ENCODE measurements at regions not wholly inside any gene's neighbourhood (a gene's known extent, or its start where the extent isn't known, plus 50 kb on each side); places are given as distances from the start of the nearest gene placed in this dataset.

GRCh38 chr9:89738137-89738932 is 133.5 kb downstream of the GADD45G start:
- no peaks in the 10 kb centered on the region for H3K4me1 ChIP-seq
- H3K9me3 ChIP-seq = no peaks in the 10 kb centered on the region
- H3K27me3 ChIP-seq = no peaks in the 10 kb centered on the region
- H3K4me3 ChIP-seq = no peak overlapping the region
- intact Hi-C loops (cut with DNase I; ENCODE audit: low total_unique reads) = no loop called here
- H3K36me3 ChIP-seq = no peaks in the 10 kb centered on the region
- DNase-seq = no peak
- H3K27ac ChIP-seq = no peak overlapping the region
- TF ChIP-seq, protein P1, sequence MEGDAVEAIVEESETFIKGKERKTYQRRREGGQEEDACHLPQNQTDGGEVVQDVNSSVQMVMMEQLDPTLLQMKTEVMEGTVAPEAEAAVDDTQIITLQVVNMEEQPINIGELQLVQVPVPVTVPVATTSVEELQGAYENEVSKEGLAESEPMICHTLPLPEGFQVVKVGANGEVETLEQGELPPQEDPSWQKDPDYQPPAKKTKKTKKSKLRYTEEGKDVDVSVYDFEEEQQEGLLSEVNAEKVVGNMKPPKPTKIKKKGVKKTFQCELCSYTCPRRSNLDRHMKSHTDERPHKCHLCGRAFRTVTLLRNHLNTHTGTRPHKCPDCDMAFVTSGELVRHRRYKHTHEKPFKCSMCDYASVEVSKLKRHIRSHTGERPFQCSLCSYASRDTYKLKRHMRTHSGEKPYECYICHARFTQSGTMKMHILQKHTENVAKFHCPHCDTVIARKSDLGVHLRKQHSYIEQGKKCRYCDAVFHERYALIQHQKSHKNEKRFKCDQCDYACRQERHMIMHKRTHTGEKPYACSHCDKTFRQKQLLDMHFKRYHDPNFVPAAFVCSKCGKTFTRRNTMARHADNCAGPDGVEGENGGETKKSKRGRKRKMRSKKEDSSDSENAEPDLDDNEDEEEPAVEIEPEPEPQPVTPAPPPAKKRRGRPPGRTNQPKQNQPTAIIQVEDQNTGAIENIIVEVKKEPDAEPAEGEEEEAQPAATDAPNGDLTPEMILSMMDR (IDR thresholded peaks at IDR 0.05) = no peak
- TF ChIP-seq POLR2A (IDR thresholded peaks at IDR 0.05) = no peak

DNA sequence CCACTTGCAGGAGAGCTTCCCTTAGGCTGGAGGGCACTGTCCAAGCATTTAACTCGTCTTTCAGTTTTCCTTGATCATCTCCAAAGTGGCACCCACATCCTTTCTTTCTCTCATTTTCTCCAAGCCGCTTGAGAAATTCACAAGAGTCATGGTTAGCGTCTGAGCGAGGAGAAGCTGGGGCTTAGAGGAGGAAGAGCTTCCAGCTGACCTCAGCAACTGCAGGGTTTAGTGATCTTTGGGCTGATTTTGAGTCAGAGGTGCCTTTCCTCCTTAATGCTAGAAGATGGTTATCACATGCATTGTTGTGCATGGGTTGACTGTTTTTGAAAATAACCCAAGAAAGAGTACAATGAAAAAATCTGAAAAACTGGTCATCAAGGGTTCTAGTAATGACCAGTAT is 134.7 kb downstream of the GADD45G start:
- no peaks in the 10 kb centered on the region for H3K9me3 ChIP-seq
- intact Hi-C loops (cut with DNase I; ENCODE audit: low total_unique reads) = no loop called here
- no peaks in the 10 kb centered on the region for H3K4me1 ChIP-seq
- no peak for DNase-seq
- no peak overlapping the region for H3K27ac ChIP-seq
- H3K36me3 ChIP-seq = no peaks in the 10 kb centered on the region
- no peak overlapping the region for H3K4me3 ChIP-seq
- TF ChIP-seq POLR2A (IDR thresholded peaks at IDR 0.05) = no peak
- TF ChIP-seq, protein P1 (IDR thresholded peaks at IDR 0.05) = no peak
- no peaks in the 10 kb centered on the region for H3K27me3 ChIP-seq

DNA sequence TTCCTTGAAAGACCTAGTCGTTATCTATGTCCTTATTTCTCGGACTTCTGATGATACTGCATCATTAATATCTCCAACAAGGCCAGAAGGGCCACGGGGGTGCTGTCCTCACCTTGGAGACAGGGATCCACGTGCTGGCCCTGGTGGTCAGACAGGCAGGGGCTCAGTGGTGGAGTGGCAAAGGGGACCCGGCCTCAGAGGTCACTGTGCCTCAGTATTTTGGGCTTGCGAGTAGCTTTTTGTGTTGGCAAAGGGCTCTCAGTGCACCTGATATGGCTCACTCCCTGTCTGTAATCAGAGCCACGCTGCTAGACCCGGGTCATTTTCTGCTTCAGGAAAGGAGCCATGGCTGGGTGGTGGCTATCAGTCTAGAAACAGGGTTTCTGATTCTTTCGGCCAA is 135.1 kb downstream of the GADD45G start:
- Histone ChIP-seq H3K27me3 (no peaks in the 10 kb centered on the region), H3K36me3 (no peaks in the 10 kb centered on the region), H3K9me3 (no peaks in the 10 kb centered on the region), H3K27ac (no peak overlapping the region), H3K4me1 (no peaks in the 10 kb centered on the region), H3K4me3 (no peak overlapping the region)
- TF ChIP-seq, protein P1 (IDR thresholded peaks at IDR 0.05) = no peak
- TF ChIP-seq POLR2A (IDR thresholded peaks at IDR 0.05) = no peak
- intact Hi-C loops (cut with DNase I; ENCODE audit: low total_unique reads) = no loop called here
- no peak for DNase-seq

- no peak for DNase-seq
- TF ChIP-seq POLR2A (IDR thresholded peaks at IDR 0.05) = no peak
- TF ChIP-seq, protein P1 (IDR thresholded peaks at IDR 0.05) = no peak
- Histone ChIP-seq H3K27ac (no peak overlapping the region), H3K4me3 (no peak overlapping the region), H3K4me1 (no peaks in the 10 kb centered on the region), H3K9me3 (no peaks in the 10 kb centered on the region), H3K27me3 (no peaks in the 10 kb centered on the region), H3K36me3 (no peaks in the 10 kb centered on the region)
- intact Hi-C loops (cut with DNase I; ENCODE audit: low total_unique reads) = no loop called here
These were observed 135.9 kb downstream of the GADD45G start for GRCh38 chr9:89740722-89741121.

GRCh38 chr9:89742660-89743059 is 137.8 kb downstream of the GADD45G start:
- H3K36me3 ChIP-seq = no peaks in the 10 kb centered on the region
- no peak overlapping the region for H3K4me3 ChIP-seq
- no peak overlapping the region for H3K27ac ChIP-seq
- intact Hi-C loops (cut with DNase I; ENCODE audit: low total_unique reads) = no loop called here
- no peak for DNase-seq
- TF ChIP-seq, protein P1 (IDR thresholded peaks at IDR 0.05) = no peak
- no peaks in the 10 kb centered on the region for H3K27me3 ChIP-seq
- no peaks in the 10 kb centered on the region for H3K9me3 ChIP-seq
- H3K4me1 ChIP-seq = no peaks in the 10 kb centered on the region
